SHP77 treated with DMSO at 0.1 percent for 48 hours (cell line): ENCODE measurements at regions not wholly inside any gene's neighbourhood (a gene's known extent, or its start where the extent isn't known, plus 50 kb on each side); places are given as distances from the start of the nearest gene placed in this dataset.
"Not testable (repeated sequence)": the region's sequence is repeated elsewhere in the genome, so short reads cannot be mapped to it uniquely, and the experiment has no call there.

ENCODE experiments used
- DNase-seq: peaks from one replicate; lab custom pipeline; 2025; lab: John Stamatoyannopoulos, UW

DNA sequence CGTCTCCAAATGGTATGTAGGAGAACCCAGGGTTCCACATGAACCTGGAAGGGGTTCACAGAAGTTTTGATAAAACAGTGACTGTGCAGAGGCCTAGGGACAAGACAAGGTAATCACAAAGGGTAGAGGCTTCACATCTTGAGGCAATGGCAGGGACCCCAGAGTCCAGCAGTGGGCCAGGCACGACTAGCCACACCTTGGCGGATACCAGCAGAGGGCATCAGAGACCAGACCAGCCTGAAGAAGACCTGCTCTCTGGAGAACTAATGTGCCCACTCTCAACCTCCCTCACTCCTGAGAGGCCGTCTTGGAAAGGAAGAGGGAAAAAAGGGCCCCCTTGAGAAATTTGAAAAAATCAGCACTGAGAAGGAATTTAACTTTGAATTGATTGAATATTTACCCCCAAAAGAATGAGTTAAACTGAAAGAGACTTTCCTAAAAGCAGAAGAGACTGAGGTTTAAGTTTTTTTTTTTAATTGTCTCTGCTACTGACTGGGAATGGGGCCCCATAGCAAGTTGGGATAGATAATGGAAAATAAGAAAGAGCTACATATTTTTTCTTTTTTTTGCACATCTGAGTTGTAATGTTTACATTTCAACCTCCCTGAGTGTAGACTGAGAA is 243.8 kb upstream of the JADE1 start:
- no peak for DNase-seq

DNA sequence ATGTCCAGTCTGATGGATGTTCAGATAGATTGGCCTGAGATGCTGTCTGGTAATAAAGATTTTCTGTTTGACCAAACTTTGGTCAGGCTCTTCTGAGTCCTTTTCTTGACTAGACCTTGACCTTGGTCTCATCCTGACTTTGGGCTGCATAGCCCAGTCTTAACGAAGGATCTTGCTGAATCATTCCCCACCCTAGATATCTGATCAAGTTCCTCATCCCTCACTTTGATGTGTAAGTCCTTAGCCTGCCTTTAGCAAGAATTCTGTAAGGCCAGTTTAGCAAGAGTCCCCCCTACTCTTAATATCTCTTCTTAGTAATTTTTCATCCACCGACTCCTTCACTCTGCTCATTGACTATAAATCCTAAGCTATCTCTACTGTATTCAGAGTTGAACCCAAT is 244.4 kb upstream of the JADE1 start:
- DNase-seq: no peak

DNA sequence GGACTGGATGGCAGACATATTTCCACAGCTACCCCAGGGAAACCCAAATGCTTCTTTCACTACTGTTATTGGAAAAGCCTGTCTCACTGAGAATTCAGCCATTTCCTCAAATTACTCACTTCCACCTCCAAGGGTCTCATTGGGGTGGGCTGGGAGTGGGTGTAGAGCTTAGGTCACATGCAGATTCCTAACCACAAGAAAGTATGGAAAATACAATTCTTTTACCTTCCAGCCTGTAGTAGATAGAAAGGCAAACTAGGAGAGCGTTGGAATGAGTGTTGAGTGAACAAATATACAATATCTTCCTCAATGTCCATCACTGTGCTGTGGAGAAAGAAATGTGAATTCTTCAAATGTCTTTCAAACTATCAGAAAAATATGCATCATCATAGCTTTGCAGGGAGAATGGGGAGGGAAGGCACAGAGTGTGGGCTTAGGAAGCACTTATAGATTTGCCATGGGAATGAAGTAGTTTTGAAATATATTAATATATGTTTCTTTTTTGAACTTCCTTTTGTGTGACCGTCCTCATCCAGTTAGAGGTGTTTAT is 245.3 kb upstream of the JADE1 start:
- DNase-seq: no peak

DNA sequence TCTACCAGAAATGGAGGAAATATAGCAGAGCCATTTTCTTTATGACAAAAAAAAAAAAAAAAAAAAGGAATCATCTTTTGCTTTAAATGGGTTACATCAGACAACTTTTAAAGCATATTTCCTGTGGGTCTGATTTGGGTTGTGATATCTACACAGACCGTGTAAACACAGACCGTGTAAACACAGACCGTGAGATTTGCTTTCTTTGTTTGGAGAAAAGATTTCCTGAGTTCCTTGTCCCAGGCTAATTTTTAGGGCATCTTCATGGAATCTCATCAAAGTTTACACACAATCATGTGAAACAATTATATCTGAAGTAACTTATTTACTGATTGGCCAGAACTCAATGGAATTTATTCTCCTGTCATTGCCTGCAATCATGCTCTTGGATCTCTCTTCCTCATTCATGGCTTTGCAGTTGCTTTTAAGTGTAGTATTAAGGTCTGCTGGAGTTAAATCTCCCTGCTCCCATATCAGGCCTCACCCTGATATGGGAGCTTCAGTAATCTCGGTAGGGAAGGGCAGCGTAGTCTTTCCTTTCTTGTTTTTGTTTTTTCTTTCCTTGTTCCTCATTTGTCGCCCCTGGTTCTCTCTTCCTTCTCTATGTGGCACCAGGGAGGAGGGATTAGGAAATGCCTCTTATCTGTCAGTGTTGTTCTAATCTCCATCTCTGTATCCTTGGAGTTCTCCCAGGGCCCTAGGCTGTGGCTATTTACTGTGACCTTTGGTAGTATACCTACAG is 248.6 kb upstream of the JADE1 start:
- no peak for DNase-seq

DNA sequence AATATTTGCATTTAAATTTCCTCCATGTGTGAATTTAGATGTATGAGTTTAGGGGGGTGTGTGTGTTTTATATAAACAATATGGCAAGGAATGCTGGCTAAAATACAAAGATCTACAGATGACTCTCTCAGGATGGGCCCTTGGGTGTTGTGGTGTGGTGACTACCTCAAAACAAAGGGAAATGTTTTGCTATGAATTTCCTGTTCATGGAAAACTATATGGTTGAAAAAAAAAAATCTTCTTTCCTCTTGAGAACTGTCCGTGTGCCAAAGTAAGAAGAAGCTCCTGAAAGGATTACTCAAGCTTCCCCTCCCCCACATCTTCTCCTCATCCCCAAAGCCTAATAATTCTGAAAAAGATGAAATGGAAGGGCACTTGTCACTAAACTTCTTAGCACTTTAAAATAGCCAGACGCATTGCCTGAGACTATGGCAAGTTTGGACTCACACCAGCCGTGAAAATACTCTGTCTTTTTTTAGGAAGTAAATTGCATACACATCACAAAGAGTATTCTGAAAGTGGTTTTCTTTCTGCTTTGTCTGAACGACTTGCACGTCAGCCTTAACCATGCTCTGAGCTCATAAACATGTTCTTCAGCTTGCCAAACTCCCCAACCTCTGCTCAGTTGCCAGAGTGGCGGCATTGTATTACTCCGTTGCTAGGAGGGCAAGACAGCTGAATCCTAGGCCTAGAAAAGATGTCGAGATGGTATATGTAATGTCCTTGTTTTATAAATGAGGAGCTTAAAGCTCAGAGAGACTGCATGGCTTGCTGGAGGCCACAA is 250.4 kb upstream of the JADE1 start:
- DNase-seq: no peak

DNA sequence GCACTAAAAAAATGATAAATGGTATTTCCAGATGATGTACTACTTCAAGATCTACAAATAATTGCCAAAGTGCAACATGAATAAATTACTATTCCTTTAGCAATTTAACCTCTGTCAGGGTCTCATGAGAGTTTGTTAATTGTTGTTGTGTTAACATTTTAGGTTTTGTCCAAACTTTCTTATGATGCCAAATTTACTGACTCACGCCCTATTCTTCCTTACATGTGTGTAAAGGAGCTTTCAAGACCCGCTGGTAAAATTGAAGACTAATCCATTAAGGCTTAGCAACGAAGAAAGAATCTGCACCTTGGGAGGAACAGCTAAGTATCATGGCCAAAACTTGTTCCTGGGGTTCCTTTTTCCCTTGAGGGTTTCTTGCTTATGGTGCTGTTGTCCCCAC is 252.7 kb upstream of the JADE1 start:
- DNase-seq: no peak

DNA sequence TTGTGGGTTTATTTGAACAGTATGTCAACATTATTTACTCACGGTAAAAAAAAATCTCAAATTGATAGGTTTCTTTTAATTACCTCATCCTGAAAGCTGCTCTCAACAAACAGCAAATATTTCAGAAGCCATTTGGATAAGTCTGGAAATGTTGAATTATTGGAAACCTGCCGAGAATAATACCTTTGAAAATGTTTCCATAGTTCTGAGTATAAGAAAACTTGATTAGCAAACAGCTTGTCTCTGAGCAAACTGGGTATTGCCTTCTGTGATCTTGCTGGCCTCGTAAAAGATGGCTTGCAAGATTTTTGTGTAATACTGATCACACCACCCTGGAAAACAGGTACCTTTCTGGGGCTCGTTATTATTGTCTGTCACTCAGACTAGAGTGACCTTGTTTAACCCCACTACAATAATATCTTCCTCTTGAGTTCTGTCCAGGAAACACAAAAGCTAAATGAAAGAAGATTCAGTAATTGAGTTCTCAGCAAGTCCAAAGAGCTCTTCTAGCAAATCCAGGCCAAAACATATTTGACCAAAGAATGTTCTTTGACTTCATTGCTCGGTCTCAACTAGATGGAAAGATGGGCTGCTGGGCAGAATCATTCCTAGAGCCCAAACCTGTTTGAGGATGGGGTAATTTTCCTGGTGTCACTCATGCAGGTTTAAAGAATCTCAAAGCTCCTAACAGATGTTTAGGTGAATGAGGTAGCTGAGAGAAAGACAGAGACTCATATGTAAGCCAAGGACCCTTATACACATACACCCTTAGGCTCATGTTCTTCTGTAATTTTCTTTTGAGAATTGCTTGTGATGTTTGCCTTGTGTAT is 255.6 kb upstream of the JADE1 start:
- no peak for DNase-seq

DNA sequence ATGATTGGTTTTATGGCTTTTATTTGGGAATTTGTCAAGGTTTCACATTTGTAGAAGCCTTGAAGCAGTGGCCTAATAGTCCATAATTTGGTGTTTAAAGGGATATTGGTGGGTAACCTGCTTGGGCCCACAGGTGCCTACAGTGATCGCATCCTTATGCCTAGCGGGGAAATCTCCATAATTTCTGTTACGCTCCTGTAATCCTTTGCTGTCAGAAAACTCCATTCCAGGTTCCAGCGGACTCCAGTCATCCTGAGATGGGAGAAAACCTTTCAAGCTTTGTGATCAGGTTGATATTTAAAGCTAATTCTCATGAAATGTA is 257.0 kb upstream of the JADE1 start:
- DNase-seq: no peak

DNA sequence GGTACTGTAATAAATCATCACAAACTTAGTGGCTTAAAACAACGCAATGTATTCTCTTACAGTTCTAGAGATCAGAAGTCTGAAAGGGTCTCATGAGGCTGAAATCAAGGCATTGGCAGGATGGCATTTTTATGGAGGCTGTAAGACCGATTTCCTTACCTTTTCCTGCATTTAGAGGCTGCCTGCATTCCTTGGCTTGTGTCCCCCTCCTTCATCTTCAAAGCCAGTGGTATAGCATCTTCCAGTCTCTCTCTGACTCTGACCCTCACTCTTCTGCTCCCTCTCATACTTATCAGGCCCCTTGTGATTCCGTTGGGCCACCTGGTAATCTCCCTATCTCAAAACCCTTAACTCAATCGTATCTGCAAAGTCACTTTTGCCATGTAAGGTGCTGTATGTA is 258.2 kb upstream of the JADE1 start:
- DNase-seq: no peak

DNA sequence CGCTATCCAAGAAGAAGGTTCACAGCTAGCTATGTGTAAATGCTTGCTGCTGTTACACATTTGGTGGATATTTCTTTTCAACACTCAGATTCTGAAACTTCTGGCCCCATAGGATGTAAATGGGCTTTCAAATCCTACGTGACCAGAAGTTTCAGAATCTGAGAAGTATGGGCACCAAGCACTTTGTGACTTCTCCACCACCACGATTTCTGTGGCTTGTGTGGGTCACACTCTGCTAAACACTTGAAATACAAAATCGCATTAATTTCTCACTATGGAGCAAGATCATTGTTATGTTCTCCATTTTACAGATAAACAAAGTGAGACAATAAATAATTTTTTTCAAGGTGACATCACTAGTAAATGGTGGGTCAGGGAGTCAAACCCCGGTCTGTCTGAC is 259.4 kb upstream of the JADE1 start:
- no peak for DNase-seq

DNA sequence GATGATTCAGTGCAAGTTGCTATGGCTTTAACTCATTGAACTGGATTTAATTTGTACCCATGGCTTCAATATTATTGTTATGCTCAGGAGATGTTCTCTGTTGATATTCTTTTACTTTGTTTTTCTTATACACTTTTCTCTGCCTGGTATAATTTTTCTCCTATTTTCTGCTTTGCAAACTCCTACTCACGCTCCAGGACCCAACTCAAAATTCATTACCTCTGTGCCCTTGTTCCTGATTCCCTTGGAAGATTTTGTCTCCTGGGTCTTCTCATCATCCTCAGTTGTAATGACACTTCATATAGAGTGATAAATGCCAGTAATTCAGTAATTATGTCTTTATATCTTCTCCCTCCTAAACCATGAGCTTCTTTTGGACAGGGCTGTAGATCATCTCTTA is 259.9 kb upstream of the JADE1 start:
- DNase-seq: no peak

DNA sequence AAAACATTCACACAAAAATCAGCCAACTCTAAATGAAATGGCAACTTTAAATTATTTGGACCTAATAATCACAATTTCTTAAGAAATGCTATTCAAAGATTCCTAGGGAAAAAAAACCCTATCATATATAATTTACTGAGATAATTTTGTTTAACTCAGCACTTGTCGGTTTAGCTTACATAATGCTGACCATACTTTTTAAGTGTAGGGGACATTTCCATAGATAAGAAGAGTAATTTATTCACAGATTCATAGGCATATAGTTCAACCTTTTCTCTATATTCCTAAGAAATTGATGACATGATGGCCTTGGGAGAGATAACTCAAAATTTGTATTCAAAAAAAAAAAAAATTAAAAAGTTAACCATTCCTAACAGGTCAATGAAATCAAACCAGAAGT is 260.8 kb upstream of the PGRMC2 start:
- no peak for DNase-seq

DNA sequence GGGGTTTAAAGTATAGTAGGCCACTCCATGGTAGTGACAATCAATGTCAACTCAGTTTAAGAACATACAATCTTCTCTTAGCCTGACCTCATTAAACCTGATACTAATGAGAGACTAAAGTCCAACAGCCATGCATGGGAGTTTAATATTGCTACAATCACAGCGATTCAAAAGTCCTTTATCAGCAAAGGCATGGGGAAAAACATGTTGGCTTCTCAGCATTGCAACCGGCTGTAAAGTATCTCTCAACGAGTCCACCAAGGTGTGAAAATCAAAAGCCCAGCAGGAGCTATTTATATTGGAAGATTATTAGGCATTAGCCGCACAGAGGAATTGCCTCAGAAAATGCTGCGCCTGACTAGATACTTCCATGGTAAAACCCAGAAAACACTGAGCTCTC is 256.7 kb upstream of the PGRMC2 start:
- no peak for DNase-seq

DNA sequence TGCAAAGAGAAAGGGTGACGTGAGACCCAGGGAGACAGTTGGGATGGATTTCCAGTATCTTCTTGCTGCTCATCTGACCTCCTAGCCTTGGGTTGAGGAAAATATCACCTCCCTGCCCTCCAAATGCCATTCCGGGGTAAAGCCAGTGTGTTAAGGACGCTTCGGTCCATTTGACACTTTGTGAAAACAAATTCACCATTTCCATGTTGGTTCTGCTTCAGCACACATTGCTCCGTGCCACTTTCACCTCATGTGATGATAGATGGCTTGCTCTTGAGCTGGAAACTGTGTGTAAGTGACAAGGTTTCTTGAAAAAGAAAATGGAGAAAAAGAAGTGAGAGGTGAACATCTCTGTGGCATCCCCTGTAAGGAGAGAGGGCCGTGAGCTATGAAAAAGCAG is 256.1 kb upstream of the PGRMC2 start:
- DNase-seq: no peak

DNA sequence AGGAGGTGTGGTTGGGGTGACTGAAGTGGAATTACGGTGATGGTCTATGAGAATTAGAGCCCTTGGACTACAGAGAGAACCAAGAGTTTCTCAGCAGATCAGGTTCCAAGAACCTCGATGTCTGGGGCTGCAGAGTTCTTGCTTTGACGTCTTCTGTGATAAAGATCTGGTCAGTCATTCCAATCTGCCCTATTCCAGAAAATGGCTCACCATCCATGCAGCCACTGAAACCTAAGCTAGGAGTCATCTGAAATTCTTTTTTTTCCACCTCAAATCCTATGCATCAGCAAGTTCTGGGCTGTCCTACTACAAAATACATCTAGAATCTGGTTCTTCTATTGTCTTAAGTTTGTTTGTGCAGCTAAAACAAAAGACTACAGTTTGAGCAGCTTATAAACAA is 254.4 kb upstream of the PGRMC2 start:
- DNase-seq: no peak

DNA sequence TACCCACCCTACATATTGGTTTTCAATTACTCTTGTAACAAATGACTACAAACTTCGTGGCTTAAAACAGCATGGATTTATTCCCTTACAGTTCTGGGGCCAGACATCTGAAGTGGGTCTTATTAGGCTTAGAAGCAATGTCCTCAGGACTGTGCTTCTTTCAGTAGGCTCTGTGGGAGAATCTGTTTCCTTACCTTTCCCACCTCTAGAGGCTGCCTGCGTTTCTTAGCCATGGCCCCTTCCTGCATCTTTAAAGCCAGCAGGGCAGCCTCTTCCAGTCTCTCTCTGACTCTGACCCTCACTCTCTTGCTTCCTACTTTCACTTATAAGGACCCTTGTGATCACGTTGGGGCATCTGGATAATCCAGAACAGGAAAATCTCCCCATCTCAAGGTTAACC is 252.5 kb upstream of the PGRMC2 start:
- DNase-seq: no peak

DNA sequence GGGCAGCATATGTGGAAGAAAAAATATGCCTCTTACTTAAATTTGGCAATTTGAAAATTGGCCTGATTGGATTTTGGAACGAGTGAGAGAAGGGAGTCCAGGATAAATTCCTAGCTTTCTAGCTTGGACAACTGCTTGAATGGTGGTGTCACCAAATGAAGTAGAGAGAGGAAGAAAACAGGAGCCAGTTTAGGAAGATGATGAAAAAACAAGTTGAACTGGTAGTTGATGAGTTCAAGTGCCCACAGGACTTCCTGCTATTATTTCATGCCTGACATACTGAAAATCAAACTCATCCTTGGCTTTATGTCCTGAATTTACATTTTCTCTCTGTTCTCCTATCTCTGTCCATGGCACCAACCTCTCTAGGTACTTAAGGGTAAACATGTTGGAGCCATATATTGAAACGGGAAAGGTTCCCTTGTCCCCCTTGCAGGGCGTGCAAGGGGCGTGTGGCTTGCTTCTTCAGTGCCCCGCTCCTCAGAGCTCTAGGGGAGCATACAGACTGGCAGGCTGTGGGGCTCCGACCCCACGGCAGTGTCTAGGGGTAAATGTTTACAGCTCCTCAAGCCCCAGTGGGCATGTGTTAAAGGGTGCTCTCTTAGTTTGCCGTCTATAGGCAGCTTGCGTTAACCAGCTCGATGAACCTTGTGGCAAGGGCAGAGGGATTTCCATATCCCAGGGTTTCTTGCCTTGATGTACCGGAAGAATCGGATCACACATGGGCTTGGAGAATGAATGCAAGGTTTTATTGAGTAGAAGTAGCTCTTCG is 250.7 kb upstream of the PGRMC2 start:
- DNase-seq: no peak

DNA sequence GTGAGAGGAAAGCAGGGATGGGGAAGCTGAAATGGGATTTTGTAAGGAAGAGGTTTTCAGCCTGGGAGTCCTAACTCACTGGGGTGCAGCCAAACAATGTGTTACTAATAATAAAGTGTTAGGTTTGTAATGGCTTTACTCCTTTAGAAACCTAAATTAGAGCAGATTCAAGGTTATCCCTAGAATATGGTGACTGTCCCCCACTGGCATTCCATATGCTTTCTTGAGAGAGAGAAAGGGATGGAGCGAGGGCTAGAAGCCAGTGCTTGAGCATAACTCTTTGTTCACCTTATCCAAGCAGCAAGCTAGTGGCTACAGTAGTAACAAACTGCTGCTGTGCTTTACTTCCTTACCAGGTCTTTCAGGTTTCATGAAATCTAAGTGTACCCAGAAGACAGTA is 249.1 kb upstream of the PGRMC2 start:
- no peak for DNase-seq

DNA sequence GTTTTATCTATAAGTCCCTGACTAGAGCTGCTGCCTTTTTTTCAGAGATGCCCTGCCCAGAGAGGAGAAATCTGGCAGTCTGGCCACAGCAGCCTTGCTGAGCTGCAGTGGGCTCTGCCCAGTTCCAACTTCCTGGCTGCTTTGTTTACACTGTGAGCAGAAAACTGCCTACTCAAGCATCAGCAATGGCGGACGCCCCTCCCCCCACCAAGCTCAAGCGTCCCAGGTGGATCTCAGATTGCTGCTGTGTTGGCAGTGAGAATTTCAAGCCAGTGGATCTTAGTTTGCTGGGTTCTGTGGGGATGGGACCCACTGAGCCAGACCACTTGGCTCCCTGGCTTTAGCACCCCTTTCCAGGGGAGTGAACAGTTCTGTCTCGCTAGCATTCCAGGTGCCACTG is 247.9 kb upstream of the PGRMC2 start:
- not testable (repeated sequence) for DNase-seq

DNA sequence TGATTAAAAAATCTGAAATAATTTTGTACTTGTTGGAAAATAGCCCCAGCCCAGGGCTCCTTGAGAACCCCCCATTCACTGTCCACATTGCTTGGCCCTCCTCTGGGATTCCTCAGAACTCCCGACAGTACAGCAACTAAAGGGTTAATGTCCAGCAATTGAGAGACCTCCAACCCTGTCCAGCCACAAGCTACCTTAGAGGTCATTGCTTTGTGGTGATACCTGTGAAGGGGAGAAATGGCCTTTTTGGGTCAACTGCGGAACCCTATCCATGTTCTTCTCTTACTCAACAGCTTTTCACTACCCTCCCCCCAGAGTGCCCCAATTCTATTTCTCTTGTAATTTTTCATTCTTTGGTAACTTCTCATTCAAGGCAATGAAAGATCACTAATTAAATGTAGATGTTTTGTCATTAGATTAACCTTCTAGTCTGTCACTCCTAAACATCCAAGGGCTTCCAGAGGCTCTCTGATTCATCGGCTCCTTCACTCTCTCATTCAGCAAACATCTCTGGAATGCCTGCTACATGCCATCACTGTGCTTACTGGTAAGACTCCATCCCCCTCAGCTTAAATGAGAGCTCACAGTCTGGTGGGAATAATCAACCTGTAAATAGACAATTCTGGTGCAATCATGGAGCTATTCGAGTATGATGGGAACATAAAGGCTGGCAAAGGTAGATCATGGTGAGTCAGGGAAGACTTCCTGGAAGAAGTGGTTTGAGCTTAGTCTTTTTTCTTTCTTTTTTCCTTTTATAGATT is 241.4 kb upstream of the PGRMC2 start:
- DNase-seq: no peak
